ENCODE measurements at regions not wholly inside any gene's neighbourhood (a gene's known extent, or its start where the extent isn't known, plus 50 kb on each side); places are given as distances from the start of the nearest gene placed in this dataset.

- TF ChIP-seq TSHZ2 (CRISPR knock-in tag; IDR thresholded peaks at IDR 0.05) (no peak), ARNTL (CRISPR knock-in tag; IDR thresholded peaks at IDR 0.05; ENCODE audit: borderline replicate concordance, low read depth) (no peak), PATZ1 (CRISPR knock-in tag; IDR thresholded peaks at IDR 0.05; ENCODE audit: borderline replicate concordance) (no peak), ZNF70 (CRISPR knock-in tag; IDR thresholded peaks at IDR 0.05) (no peak), RARB (CRISPR knock-in tag; IDR thresholded peaks at IDR 0.05) (no peak), ZNF565 (CRISPR knock-in tag; conservative IDR thresholded peaks at IDR 0.05; ENCODE audit: low read depth) (no peak), CSDC2 (CRISPR knock-in tag; IDR thresholded peaks at IDR 0.05) (no peak), ZFP3 (CRISPR knock-in tag; IDR thresholded peaks at IDR 0.05) (no peak), ESRRG (CRISPR knock-in tag; IDR thresholded peaks at IDR 0.05) (no peak)
These were observed 616.5 kb upstream of the LCORL start for GRCh38 chr4:18638031-18638430.

Measured in SK-N-SH treated with all-trans-retinoic acid at 6 μM for 48 hours (cell line).